Ascending aorta (tissue), 2 donors: ENCODE measurements at regions not wholly inside any gene's neighbourhood (a gene's known extent, or its start where the extent isn't known, plus 50 kb on each side); places are given as distances from the start of the nearest gene placed in this dataset.

Experiments used
- DNase-seq, 2 donors: peaks; one replicate each; pipeline ENCODE4 v3.0.0-alpha.2; 2019; ENCODE audit warnings: low spot score in 2 of 2
- H3K27ac ChIP-seq, 2 donors: fragments of 200-600 bp; sonication (generic); one replicate each; pipeline ENCODE4 v1.5.1; 2016 to 2017; ENCODE audit warnings: mild to moderate bottlenecking in 1 of 2
- H3K27me3 ChIP-seq: fragments of 200-600 bp; sonication (generic); one replicate; pipeline ENCODE4 v1.5.1; 2017
- H3K36me3 ChIP-seq, 2 donors: fragments of 200-600 bp; sonication (generic); one replicate each; pipeline ENCODE4 v1.5.1; 2016
- H3K4me1 ChIP-seq, 2 donors: fragments of 200-600 bp; sonication (generic); one replicate each; pipeline ENCODE4 v1.5.1; 2016 to 2017; ENCODE audit warnings: mild to moderate bottlenecking in 1 of 2
- H3K4me3 ChIP-seq, 2 donors: fragments of 200-600 bp; sonication (generic); one replicate each; pipeline ENCODE4 v1.5.1; 2016 to 2017; ENCODE audit warnings: mild to moderate bottlenecking in 1 of 2
- H3K9me3 ChIP-seq, 2 donors: fragments of 200-600 bp; sonication (generic); one replicate each; pipeline ENCODE4 v1.5.1; 2016
- CTCF ChIP-seq, 3 experiments: fragments of 200-600 bp in 2 of 3; fragments of 450-650 bp in 1 of 3; sonication (generic) in 2 of 3; IDR thresholded peaks; one replicate each; pipeline ENCODE4 v1.5.1; 2016 to 2019; ENCODE audit warnings: antibody characterized with exemption in 3 of 3, mild to moderate bottlenecking in 1 of 3, moderate library complexity in 1 of 3
- intact Hi-C: fragments of 100-400 bp; cut with DNase I; formaldehyde crosslinking; loops from one replicate; pipeline ENCODE4 v1.15.1; 2023

- no peaks in the 10 kb centered on the region for H3K36me3 ChIP-seq
- no peaks in the 10 kb centered on the region for H3K27me3 ChIP-seq
- no peak overlapping the region for H3K27ac ChIP-seq
- H3K4me1 ChIP-seq: no peaks in the 10 kb centered on the region
- intact Hi-C loops: loop anchor here (10.0 kb wide), 1 partner anchor 67 kb away; no protein-coding TSS in a partner anchor
- no peak overlapping the region for H3K4me3 ChIP-seq
- no peak for DNase-seq
- H3K9me3 ChIP-seq: no peaks in the 10 kb centered on the region
- TF ChIP-seq CTCF (IDR thresholded peaks at IDR 0.05): no peak
These were observed 155.6 kb downstream of the CYP26B1 start for GRCh38 chr2:71992036-71992435.

- Histone ChIP-seq H3K36me3 (no peaks in the 10 kb centered on the region), H3K27me3 (no peaks in the 10 kb centered on the region), H3K4me1 (no peaks in the 10 kb centered on the region), H3K27ac (no peak overlapping the region), H3K4me3 (no peak overlapping the region), H3K9me3 (no peaks in the 10 kb centered on the region)
- TF ChIP-seq CTCF (IDR thresholded peaks at IDR 0.05): no peak
- intact Hi-C loops: loop anchor here (10.0 kb wide), 1 partner anchor 67 kb away; no protein-coding TSS in a partner anchor
- DNase-seq: no peak
These were observed 156.3 kb downstream of the CYP26B1 start for GRCh38 chr2:71991397-71991796.

GRCh38 chr2:71990826-71991225 lies 156.8 kb downstream of the CYP26B1 start:
- intact Hi-C loops: loop anchor here (10.0 kb wide), 1 partner anchor 66 kb away; no protein-coding TSS in a partner anchor
- no peaks in the 10 kb centered on the region for H3K36me3 ChIP-seq
- no peak overlapping the region for H3K4me3 ChIP-seq
- TF ChIP-seq CTCF (IDR thresholded peaks at IDR 0.05): no peak
- no peak overlapping the region for H3K27ac ChIP-seq
- no peaks in the 10 kb centered on the region for H3K4me1 ChIP-seq
- H3K9me3 ChIP-seq: no peaks in the 10 kb centered on the region
- H3K27me3 ChIP-seq: no peaks in the 10 kb centered on the region
- DNase-seq: no peak

- Histone ChIP-seq H3K36me3 (no peaks in the 10 kb centered on the region), H3K27ac (no peak overlapping the region), H3K4me1 (no peaks in the 10 kb centered on the region), H3K9me3 (no peaks in the 10 kb centered on the region), H3K4me3 (no peak overlapping the region), H3K27me3 (no peaks in the 10 kb centered on the region)
- TF ChIP-seq CTCF (IDR thresholded peaks at IDR 0.05): no peak
- no peak for DNase-seq
- intact Hi-C loops: loop anchor here (10.0 kb wide), 1 partner anchor 65 kb away; no protein-coding TSS in a partner anchor
These were observed 157.5 kb downstream of the CYP26B1 start for GRCh38 chr2:71990122-71990521.

GRCh38 chr2:71989671-71990070 lies 158.0 kb downstream of the CYP26B1 start:
- no peak overlapping the region for H3K4me3 ChIP-seq
- H3K36me3 ChIP-seq: no peaks in the 10 kb centered on the region
- no peak for DNase-seq
- intact Hi-C loops: loop anchor here (10.0 kb wide), 1 partner anchor 65 kb away; no protein-coding TSS in a partner anchor
- no peak for TF ChIP-seq CTCF (IDR thresholded peaks at IDR 0.05)
- H3K9me3 ChIP-seq: no peaks in the 10 kb centered on the region
- no peak overlapping the region for H3K27ac ChIP-seq
- no peaks in the 10 kb centered on the region for H3K27me3 ChIP-seq
- H3K4me1 ChIP-seq: no peaks in the 10 kb centered on the region

- Histone ChIP-seq H3K27me3 (no peaks in the 10 kb centered on the region), H3K4me3 (no peak overlapping the region), H3K9me3 (no peaks in the 10 kb centered on the region), H3K36me3 (no peaks in the 10 kb centered on the region), H3K27ac (no peak overlapping the region), H3K4me1 (no peaks in the 10 kb centered on the region)
- TF ChIP-seq CTCF (IDR thresholded peaks at IDR 0.05): no peak
- no peak for DNase-seq
- intact Hi-C loops: no loop called here
These were observed 159.5 kb downstream of the CYP26B1 start for GRCh38 chr2:71988170-71988569.
